Activated T-helper 17 cell treated with anti-CD3 and anti-CD28 coated beads, Interleukin-2, amount 50 U/mL, for 72 hours (primary cell): ENCODE measurements at regions not wholly inside any gene's neighbourhood (a gene's known extent, or its start where the extent isn't known, plus 50 kb on each side); places are given as distances from the start of the nearest gene placed in this dataset.

Experiments
- ATAC-seq: fragments of 150-1000 bp; cut with Tn5 transposase; replicated peaks from 2 replicates; pipeline ENCODE4 v1.10.0; 2021; ENCODE audit warnings: mild to moderate bottlenecking, moderate library complexity
- H3K27ac Mint-ChIP-seq: one replicate; pipeline ENCODE4 v1.8.0; 2022; ENCODE audit warnings: mixed read lengths
- H3K27me3 Mint-ChIP-seq: one replicate; pipeline ENCODE4 v1.8.0; 2022; ENCODE audit warnings: mixed read lengths
- H3K36me3 Mint-ChIP-seq: one replicate; pipeline ENCODE4 v1.8.0; 2022; ENCODE audit warnings: low read depth, mild to moderate bottlenecking, mixed read lengths
- H3K4me1 Mint-ChIP-seq: one replicate; pipeline ENCODE4 v1.8.0; 2022; ENCODE audit warnings: mixed read lengths
- H3K4me3 Mint-ChIP-seq: one replicate; pipeline ENCODE4 v1.8.0; 2022; ENCODE audit warnings: mild to moderate bottlenecking, mixed read lengths
- H3K9me3 Mint-ChIP-seq: one replicate; pipeline ENCODE4 v1.8.0; 2022; ENCODE audit warnings: mixed read lengths

- ATAC-seq, result no peak
- no peaks in the 10 kb centered on the region for H3K4me1 Mint-ChIP-seq
- H3K27me3 Mint-ChIP-seq, result peaks cover 4% of the 10 kb centered on the region
- H3K27ac Mint-ChIP-seq, result no peak overlapping the region
- H3K9me3 Mint-ChIP-seq, result no peaks in the 10 kb centered on the region
- no peaks in the 10 kb centered on the region for H3K36me3 Mint-ChIP-seq
- H3K4me3 Mint-ChIP-seq, result no peak overlapping the region
These were observed 53.5 kb downstream of the ZNF608 start for GRCh38 chr5:124692950-124693349.

GRCh38 chr5:124692324-124692723, 54.1 kb downstream of the ZNF608 start:
- Mint-ChIP-seq H3K27me3 (peaks cover 4% of the 10 kb centered on the region), H3K4me3 (no peak overlapping the region), H3K4me1 (no peaks in the 10 kb centered on the region), H3K36me3 (no peaks in the 10 kb centered on the region), H3K9me3 (no peaks in the 10 kb centered on the region), H3K27ac (no peak overlapping the region)
- no peak for ATAC-seq

GRCh38 chr5:124689653-124690052, 56.8 kb downstream of the ZNF608 start:
- Mint-ChIP-seq H3K4me3 (no peak overlapping the region), H3K4me1 (no peaks in the 10 kb centered on the region), H3K36me3 (no peaks in the 10 kb centered on the region), H3K27me3 (no peaks in the 10 kb centered on the region), H3K27ac (no peak overlapping the region), H3K9me3 (no peaks in the 10 kb centered on the region)
- ATAC-seq, result no peak

- Mint-ChIP-seq H3K27me3 (no peaks in the 10 kb centered on the region), H3K9me3 (no peaks in the 10 kb centered on the region), H3K27ac (no peak overlapping the region), H3K36me3 (no peaks in the 10 kb centered on the region), H3K4me3 (no peak overlapping the region), H3K4me1 (no peaks in the 10 kb centered on the region)
- ATAC-seq, result no peak
These were observed 60.0 kb downstream of the ZNF608 start for GRCh38 chr5:124686239-124687004.

GRCh38 chr5:124685404-124685930, 61.0 kb downstream of the ZNF608 start:
- no peaks in the 10 kb centered on the region for H3K4me1 Mint-ChIP-seq
- H3K36me3 Mint-ChIP-seq, result no peaks in the 10 kb centered on the region
- no peaks in the 10 kb centered on the region for H3K9me3 Mint-ChIP-seq
- no peaks in the 10 kb centered on the region for H3K27me3 Mint-ChIP-seq
- no peak for ATAC-seq
- no peak overlapping the region for H3K27ac Mint-ChIP-seq
- no peak overlapping the region for H3K4me3 Mint-ChIP-seq

GRCh38 chr5:124683917-124684555, 62.4 kb downstream of the ZNF608 start:
- H3K27ac Mint-ChIP-seq, result no peak overlapping the region
- no peaks in the 10 kb centered on the region for H3K36me3 Mint-ChIP-seq
- H3K4me3 Mint-ChIP-seq, result no peak overlapping the region
- no peak for ATAC-seq
- no peaks in the 10 kb centered on the region for H3K4me1 Mint-ChIP-seq
- no peaks in the 10 kb centered on the region for H3K9me3 Mint-ChIP-seq
- peaks cover 4% of the 10 kb centered on the region for H3K27me3 Mint-ChIP-seq

GRCh38 chr5:124679578-124680199, 66.8 kb downstream of the ZNF608 start:
- Mint-ChIP-seq H3K4me3 (no peak overlapping the region), H3K27me3 (peaks cover 4% of the 10 kb centered on the region), H3K36me3 (no peaks in the 10 kb centered on the region), H3K4me1 (no peaks in the 10 kb centered on the region), H3K9me3 (no peaks in the 10 kb centered on the region), H3K27ac (no peak overlapping the region)
- ATAC-seq, result no peak

- no peaks in the 10 kb centered on the region for H3K36me3 Mint-ChIP-seq
- ATAC-seq, result no peak
- peaks cover 4% of the 10 kb centered on the region for H3K27me3 Mint-ChIP-seq
- no peak overlapping the region for H3K27ac Mint-ChIP-seq
- no peaks in the 10 kb centered on the region for H3K4me1 Mint-ChIP-seq
- H3K4me3 Mint-ChIP-seq, result no peak overlapping the region
- no peaks in the 10 kb centered on the region for H3K9me3 Mint-ChIP-seq
These were observed 67.4 kb downstream of the ZNF608 start for GRCh38 chr5:124678922-124679519.

GRCh38 chr5:124678468-124678867, 68.0 kb downstream of the ZNF608 start:
- H3K27ac Mint-ChIP-seq, result no peak overlapping the region
- H3K4me1 Mint-ChIP-seq, result no peaks in the 10 kb centered on the region
- H3K9me3 Mint-ChIP-seq, result no peaks in the 10 kb centered on the region
- H3K27me3 Mint-ChIP-seq, result peaks cover 4% of the 10 kb centered on the region
- H3K36me3 Mint-ChIP-seq, result no peaks in the 10 kb centered on the region
- H3K4me3 Mint-ChIP-seq, result no peak overlapping the region
- no peak for ATAC-seq

- peaks cover 4% of the 10 kb centered on the region for H3K27me3 Mint-ChIP-seq
- no peaks in the 10 kb centered on the region for H3K36me3 Mint-ChIP-seq
- no peaks in the 10 kb centered on the region for H3K9me3 Mint-ChIP-seq
- no peak overlapping the region for H3K27ac Mint-ChIP-seq
- ATAC-seq, result no peak
- H3K4me1 Mint-ChIP-seq, result no peaks in the 10 kb centered on the region
- no peak overlapping the region for H3K4me3 Mint-ChIP-seq
These were observed 68.8 kb downstream of the ZNF608 start for GRCh38 chr5:124677374-124678351.

- Mint-ChIP-seq H3K27me3 (peaks cover 4% of the 10 kb centered on the region), H3K27ac (no peak overlapping the region), H3K36me3 (no peaks in the 10 kb centered on the region), H3K4me1 (no peaks in the 10 kb centered on the region), H3K9me3 (no peaks in the 10 kb centered on the region), H3K4me3 (no peak overlapping the region)
- no peak for ATAC-seq
These were observed 70.2 kb downstream of the ZNF608 start for GRCh38 chr5:124675931-124676846.

- no peak for ATAC-seq
- H3K36me3 Mint-ChIP-seq, result no peaks in the 10 kb centered on the region
- H3K4me3 Mint-ChIP-seq, result no peak overlapping the region
- no peaks in the 10 kb centered on the region for H3K27me3 Mint-ChIP-seq
- no peaks in the 10 kb centered on the region for H3K9me3 Mint-ChIP-seq
- H3K27ac Mint-ChIP-seq, result no peak overlapping the region
- no peaks in the 10 kb centered on the region for H3K4me1 Mint-ChIP-seq
These were observed 75.2 kb downstream of the ZNF608 start for GRCh38 chr5:124671193-124671592.

- no peaks in the 10 kb centered on the region for H3K36me3 Mint-ChIP-seq
- no peak overlapping the region for H3K4me3 Mint-ChIP-seq
- H3K27me3 Mint-ChIP-seq, result no peaks in the 10 kb centered on the region
- no peaks in the 10 kb centered on the region for H3K9me3 Mint-ChIP-seq
- H3K4me1 Mint-ChIP-seq, result no peaks in the 10 kb centered on the region
- no peak overlapping the region for H3K27ac Mint-ChIP-seq
- no peak for ATAC-seq
These were observed 75.7 kb downstream of the ZNF608 start for GRCh38 chr5:124670722-124671184.
